Smooth muscle cell (in vitro differentiated cells): ENCODE measurements at regions not wholly inside any gene's neighbourhood (a gene's known extent, or its start where the extent isn't known, plus 50 kb on each side); places are given as distances from the start of the nearest gene placed in this dataset.
"Not testable (repeated sequence)": the region's sequence is repeated elsewhere in the genome, so short reads cannot be mapped to it uniquely, and the experiment has no call there.

Experiments
- DNase-seq: peaks from one replicate; lab custom pipeline; 2025; ENCODE audit not compliant: unreplicated experiment; lab: John Stamatoyannopoulos, UW
- H2AFZ ChIP-seq: fragments of 200-600 bp; sonication (generic); 2 replicates; pipeline ENCODE4 v1.6.0; 2016; ENCODE audit warnings: antibody characterized with exemption, low read depth, mild to moderate bottlenecking
- H3F3A ChIP-seq: fragments of 200-600 bp; sonication (generic); 2 replicates; pipeline ENCODE4 v1.6.0; 2017; ENCODE audit warnings: antibody characterized with exemption, low read depth
- H3K27ac ChIP-seq: fragments of 200-600 bp; sonication (generic); 2 replicates; pipeline ENCODE4 v1.5.1; 2016; ENCODE audit warnings: low read depth, mild to moderate bottlenecking
- H3K27me3 ChIP-seq: fragments of 200-600 bp; sonication (generic); 2 replicates; pipeline ENCODE4 v1.6.1; 2016; ENCODE audit warnings: low read depth, mild to moderate bottlenecking
- H3K36me3 ChIP-seq: fragments of 200-600 bp; sonication (generic); 2 replicates; pipeline ENCODE4 v1.5.1; 2016; ENCODE audit warnings: low read depth
- H3K4me1 ChIP-seq: fragments of 200-600 bp; sonication (generic); 2 replicates; pipeline ENCODE4 v1.5.1; 2016; ENCODE audit warnings: low read depth
- H3K4me2 ChIP-seq: fragments of 200-600 bp; sonication (generic); 2 replicates; pipeline ENCODE4 v1.6.0; 2016; ENCODE audit warnings: mild to moderate bottlenecking
- H3K4me3 ChIP-seq: fragments of 200-600 bp; sonication (generic); 2 replicates; pipeline ENCODE4 v1.5.1; 2016; ENCODE audit warnings: mild to moderate bottlenecking
- H3K79me2 ChIP-seq: fragments of 200-600 bp; sonication (generic); 2 replicates; pipeline ENCODE4 v1.6.0; 2016; ENCODE audit warnings: low read depth, mild to moderate bottlenecking
- H3K9ac ChIP-seq: fragments of 200-600 bp; sonication (generic); 2 replicates; pipeline ENCODE4 v1.6.0; 2016; ENCODE audit warnings: low read depth
- H3K9me3 ChIP-seq: fragments of 200-600 bp; sonication (generic); replicated peaks from 2 replicates; pipeline ENCODE4 v1.5.1; 2016; ENCODE audit warnings: low read depth
- H4K20me1 ChIP-seq: fragments of 200-600 bp; sonication (generic); 2 replicates; pipeline ENCODE4 v1.6.0; 2016; ENCODE audit warnings: low read depth
- WGBS: methylation state at CpG from one replicate; pipeline ENCODE4 v1.1.7; 2016; ENCODE audit warnings: low lambda C conversion rate; 5-methylcytosine and 5-hydroxymethylcytosine counted together
- TF ChIP-seq, protein P1 (sequence below): fragments of 200-600 bp; sonication (generic); IDR thresholded peaks from 2 replicates; pipeline ENCODE4 v1.5.1; 2017; ENCODE audit warnings: borderline replicate concordance, mild to moderate bottlenecking, antibody characterized with exemption; ENCODE audit not compliant: insufficient read depth, poor library complexity, severe bottlenecking

DNA sequence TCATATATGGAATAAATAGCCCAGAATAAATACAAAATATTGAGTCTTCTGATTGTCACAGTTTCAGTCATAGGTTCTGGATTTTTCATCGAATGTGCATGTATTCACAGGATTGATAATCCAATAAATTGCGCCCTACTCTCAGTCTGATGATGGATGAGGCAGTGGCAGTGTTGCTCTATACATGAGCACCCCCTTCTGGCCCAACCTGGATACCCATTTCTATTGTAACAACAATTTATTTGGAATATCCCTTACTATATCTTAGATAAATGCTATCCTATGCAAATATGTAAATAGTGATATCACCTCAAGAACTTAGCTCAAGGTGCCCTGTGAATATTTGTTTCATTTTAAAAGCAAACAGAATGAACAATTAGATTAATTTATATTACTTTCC, 733.7 kb upstream of the PABPC4L start:
- Histone ChIP-seq H3K36me3 (no peaks in the 10 kb centered on the region), H3K4me2 (no peak overlapping the region), H3K79me2 (no peaks in the 10 kb centered on the region), H2AFZ (no peak overlapping the region), H3K4me1 (no peaks in the 10 kb centered on the region), H3K4me3 (no peak overlapping the region), H3K27me3 (no peaks in the 10 kb centered on the region), H4K20me1 (no peaks in the 10 kb centered on the region), H3K27ac (no peak overlapping the region), H3F3A (no peaks in the 10 kb centered on the region), H3K9me3 (no peaks in the 10 kb centered on the region), H3K9ac (no peak overlapping the region)
- WGBS, result 55% methylated on average over 2 of the region's 2 CpGs
- TF ChIP-seq, protein P1, sequence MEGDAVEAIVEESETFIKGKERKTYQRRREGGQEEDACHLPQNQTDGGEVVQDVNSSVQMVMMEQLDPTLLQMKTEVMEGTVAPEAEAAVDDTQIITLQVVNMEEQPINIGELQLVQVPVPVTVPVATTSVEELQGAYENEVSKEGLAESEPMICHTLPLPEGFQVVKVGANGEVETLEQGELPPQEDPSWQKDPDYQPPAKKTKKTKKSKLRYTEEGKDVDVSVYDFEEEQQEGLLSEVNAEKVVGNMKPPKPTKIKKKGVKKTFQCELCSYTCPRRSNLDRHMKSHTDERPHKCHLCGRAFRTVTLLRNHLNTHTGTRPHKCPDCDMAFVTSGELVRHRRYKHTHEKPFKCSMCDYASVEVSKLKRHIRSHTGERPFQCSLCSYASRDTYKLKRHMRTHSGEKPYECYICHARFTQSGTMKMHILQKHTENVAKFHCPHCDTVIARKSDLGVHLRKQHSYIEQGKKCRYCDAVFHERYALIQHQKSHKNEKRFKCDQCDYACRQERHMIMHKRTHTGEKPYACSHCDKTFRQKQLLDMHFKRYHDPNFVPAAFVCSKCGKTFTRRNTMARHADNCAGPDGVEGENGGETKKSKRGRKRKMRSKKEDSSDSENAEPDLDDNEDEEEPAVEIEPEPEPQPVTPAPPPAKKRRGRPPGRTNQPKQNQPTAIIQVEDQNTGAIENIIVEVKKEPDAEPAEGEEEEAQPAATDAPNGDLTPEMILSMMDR, result peak; percentile 60
- no peak for DNase-seq

DNA sequence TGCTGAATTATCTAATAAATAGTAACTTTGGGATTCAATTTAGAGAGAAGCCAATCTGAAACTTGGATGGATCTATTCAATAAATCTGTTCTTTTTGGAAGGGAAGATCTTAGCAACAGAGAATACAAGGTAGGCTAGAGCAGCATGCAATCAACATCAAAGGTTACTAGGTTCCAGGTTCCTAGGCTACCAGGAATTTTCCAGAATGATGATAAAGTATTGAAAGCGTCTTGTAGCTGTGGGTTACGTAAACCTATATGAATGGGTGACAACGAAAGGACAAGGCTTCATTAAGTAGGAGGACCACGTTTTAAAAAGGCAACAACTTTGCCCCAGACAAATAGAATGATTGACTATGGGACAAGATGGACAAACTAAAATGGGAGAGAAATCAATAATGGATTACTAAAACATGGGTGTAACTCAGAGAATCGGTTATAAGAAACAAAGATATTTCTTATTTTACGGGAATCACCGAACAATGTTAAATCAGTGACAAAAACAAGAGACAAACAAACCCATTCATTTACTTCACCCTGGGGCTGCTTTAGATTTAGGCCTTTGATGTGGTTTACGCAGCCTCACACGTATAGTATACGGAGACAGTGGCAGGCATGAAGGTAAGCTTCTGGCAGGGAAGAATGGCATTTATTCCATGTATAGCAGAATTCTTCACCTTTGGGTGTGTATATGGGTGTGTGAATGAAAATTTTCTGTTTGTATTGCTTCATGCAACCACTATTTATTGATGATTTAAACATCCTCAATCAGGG, 732.6 kb upstream of the PABPC4L start:
- H3K4me3 ChIP-seq, result no peak overlapping the region
- H3K4me1 ChIP-seq, result no peaks in the 10 kb centered on the region
- WGBS, result 66% methylated on average over 10 of the region's 10 CpGs
- no peak overlapping the region for H3K9ac ChIP-seq
- H3K4me2 ChIP-seq, result no peak overlapping the region
- no peaks in the 10 kb centered on the region for H3K79me2 ChIP-seq
- H3K27ac ChIP-seq, result no peak overlapping the region
- H2AFZ ChIP-seq, result no peak overlapping the region
- H4K20me1 ChIP-seq, result no peaks in the 10 kb centered on the region
- no peaks in the 10 kb centered on the region for H3F3A ChIP-seq
- H3K27me3 ChIP-seq, result no peaks in the 10 kb centered on the region
- no peaks in the 10 kb centered on the region for H3K36me3 ChIP-seq
- no peak for DNase-seq
- H3K9me3 ChIP-seq, result no peaks in the 10 kb centered on the region
- TF ChIP-seq, protein P1, result no peak

DNA sequence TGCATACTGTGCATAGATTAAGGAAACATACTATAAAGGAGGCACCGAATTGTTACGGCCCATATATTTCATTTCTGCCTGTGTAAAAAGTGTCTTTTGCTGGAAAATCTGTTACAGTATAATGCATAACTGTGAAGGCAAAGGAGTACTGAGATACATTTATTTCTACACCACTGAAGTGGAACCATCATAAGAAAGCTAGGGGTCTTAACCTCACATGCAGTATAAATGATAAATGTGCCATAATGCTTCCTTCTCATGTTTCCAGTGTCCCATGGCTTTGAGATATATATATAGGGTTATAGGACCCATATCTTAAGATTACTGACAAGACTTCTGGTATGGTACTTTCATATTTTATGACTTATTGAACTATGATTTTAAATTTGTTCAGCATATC, 713.8 kb upstream of the PABPC4L start:
- H4K20me1 ChIP-seq, result no peaks in the 10 kb centered on the region
- no peak for DNase-seq
- H3K27ac ChIP-seq, result no peak overlapping the region
- no peak overlapping the region for H3K4me3 ChIP-seq
- no peak overlapping the region for H3K9ac ChIP-seq
- no peak overlapping the region for H3K4me2 ChIP-seq
- H3K27me3 ChIP-seq, result no peaks in the 10 kb centered on the region
- no peaks in the 10 kb centered on the region for H3K4me1 ChIP-seq
- H2AFZ ChIP-seq, result no peak overlapping the region
- no peaks in the 10 kb centered on the region for H3K36me3 ChIP-seq
- no peaks in the 10 kb centered on the region for H3F3A ChIP-seq
- 93% methylated on average over 2 of the region's 2 CpGs for WGBS
- H3K9me3 ChIP-seq, result no peaks in the 10 kb centered on the region
- H3K79me2 ChIP-seq, result no peaks in the 10 kb centered on the region
- TF ChIP-seq, protein P1, result no peak

DNA sequence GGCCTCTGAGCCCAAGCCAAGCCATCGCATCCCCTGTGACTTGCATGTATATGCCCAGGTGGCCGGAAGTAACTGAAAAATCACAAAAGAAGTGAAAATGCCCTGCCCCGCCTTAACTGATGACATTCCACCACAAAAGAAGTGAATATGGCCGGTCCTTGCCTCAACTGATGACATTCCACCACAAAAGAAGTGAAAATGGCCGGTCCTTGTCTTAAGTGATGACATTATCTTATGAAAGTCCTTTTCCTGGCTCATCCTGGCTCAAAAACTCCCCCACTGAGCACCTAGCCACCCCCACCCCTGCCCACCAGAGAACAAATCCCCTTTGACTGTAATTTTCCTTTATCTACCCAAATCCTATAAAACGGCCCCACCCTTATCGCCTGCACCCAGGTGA, 712.7 kb upstream of the PABPC4L start:
- not testable (repeated sequence) for H3K4me3 ChIP-seq, H3F3A ChIP-seq, H4K20me1 ChIP-seq, H3K79me2 ChIP-seq, H3K27ac ChIP-seq, H3K9me3 ChIP-seq, H3K4me2 ChIP-seq, H3K4me1 ChIP-seq, H3K27me3 ChIP-seq, H3K36me3 ChIP-seq, H2AFZ ChIP-seq, H3K9ac ChIP-seq, DNase-seq
- 72% methylated on average over 7 of the region's 7 CpGs for WGBS
